Mesendoderm (in vitro differentiated cells): ENCODE measurements at regions not wholly inside any gene's neighbourhood (a gene's known extent, or its start where the extent isn't known, plus 50 kb on each side); places are given as distances from the start of the nearest gene placed in this dataset.

Experiments
- DNase-seq: peaks from one replicate; pipeline ENCODE4 v3.0.0; 2013
- H2AK5ac ChIP-seq: 2 replicates; pipeline ENCODE4 v1.6.1; 2013; ENCODE audit warnings: low read length, inconsistent platforms
- H2BK120ac ChIP-seq: 2 replicates; pipeline ENCODE4 v1.6.1; 2013; ENCODE audit warnings: low read depth, mild to moderate bottlenecking, low read length, moderate library complexity, mixed read lengths
- H2BK15ac ChIP-seq: replicated peaks from 2 replicates; pipeline ENCODE4 v1.6.1; 2013; ENCODE audit warnings: low read depth, mild to moderate bottlenecking, moderate library complexity
- H2BK5ac ChIP-seq: 2 replicates; pipeline ENCODE4 v1.6.1; 2013; ENCODE audit warnings: low read length, inconsistent platforms
- H3K18ac ChIP-seq: 2 replicates; pipeline ENCODE4 v1.6.1; 2013; ENCODE audit warnings: mild to moderate bottlenecking, low read length, mixed read lengths
- H3K23ac ChIP-seq: one replicate; pipeline ENCODE4 v1.6.1; 2013; ENCODE audit warnings: low read length
- H3K27ac ChIP-seq: 2 replicates; pipeline ENCODE4 v1.5.1; 2013; ENCODE audit warnings: low read depth, mild to moderate bottlenecking, inconsistent platforms, low read length, moderate library complexity
- H3K27me3 ChIP-seq: 2 replicates; pipeline ENCODE4 v1.6.1; 2013; ENCODE audit warnings: low read length, control low read depth, mild to moderate bottlenecking, inconsistent platforms; ENCODE audit not compliant: insufficient read depth, poor library complexity
- H3K36me3 ChIP-seq: 2 replicates; pipeline ENCODE4 v1.6.1; 2013; ENCODE audit warnings: low read length, inconsistent platforms; ENCODE audit not compliant: control insufficient read depth, insufficient read depth
- H3K4ac ChIP-seq: one replicate; pipeline ENCODE4 v1.6.1; 2013; ENCODE audit warnings: low read depth, mild to moderate bottlenecking, low read length, moderate library complexity
- H3K4me1 ChIP-seq: 2 replicates; pipeline ENCODE4 v1.6.1; 2013; ENCODE audit warnings: low read depth, low read length, inconsistent platforms; ENCODE audit not compliant: control insufficient read depth
- H3K4me2 ChIP-seq: 2 replicates; pipeline ENCODE4 v1.6.1; 2013; ENCODE audit warnings: low read length
- H3K4me3 ChIP-seq: 2 replicates; pipeline ENCODE4 v1.5.1; 2013; ENCODE audit warnings: mild to moderate bottlenecking, low read length
- H3K56ac ChIP-seq: one replicate; pipeline ENCODE4 v1.6.1; 2013; ENCODE audit warnings: low read length
- H3K79me1 ChIP-seq: 2 replicates; pipeline ENCODE4 v1.6.1; 2013; ENCODE audit warnings: low read length, inconsistent platforms
- H3K79me2 ChIP-seq: 2 replicates; pipeline ENCODE4 v1.6.1; 2013; ENCODE audit warnings: mild to moderate bottlenecking, low read length; ENCODE audit not compliant: control insufficient read depth, insufficient read depth
- H3K9ac ChIP-seq: 2 replicates; pipeline ENCODE4 v1.6.1; 2013; ENCODE audit warnings: low read length, inconsistent platforms
- H4K5ac ChIP-seq: one replicate; pipeline ENCODE4 v1.6.1; 2013; ENCODE audit warnings: low read length
- H4K8ac ChIP-seq: one replicate; pipeline ENCODE4 v1.6.1; 2013; ENCODE audit warnings: low read depth, mild to moderate bottlenecking, control low read depth, low read length, moderate library complexity
- WGBS: extraction: QIAGEN DNeasy Blood & Tissue Kit; methylation state at CpG from one replicate; pipeline ENCODE4 v1.1.7; 2013; ENCODE audit warnings: low lambda C conversion rate, missing lambda C conversion rate; ENCODE audit not compliant: insufficient coverage; ENCODE audit errors: extremely low coverage; 5-methylcytosine and 5-hydroxymethylcytosine counted together

GRCh38 chr9:13841746-13842462 is 472.0 kb downstream of the NFIB start:
- WGBS, result no CpG with 5 or more reads among the region's 7 CpGs
- H3K4me2 ChIP-seq, result no peak overlapping the region
- peak; percentile 29 for DNase-seq

GRCh38 chr9:13832446-13832845 is 481.5 kb downstream of the NFIB start:
- no peak overlapping the region for H2AK5ac ChIP-seq
- no peak overlapping the region for H3K56ac ChIP-seq
- H3K4me3 ChIP-seq, result no peak overlapping the region
- no peak overlapping the region for H3K4me2 ChIP-seq
- H3K4ac ChIP-seq, result no peak overlapping the region
- no peaks in the 10 kb centered on the region for H3K79me2 ChIP-seq
- no peaks in the 10 kb centered on the region for H3K79me1 ChIP-seq
- H2BK15ac ChIP-seq, result no peak overlapping the region
- H4K8ac ChIP-seq, result no peak overlapping the region
- no peak overlapping the region for H4K5ac ChIP-seq
- no peak overlapping the region for H3K27ac ChIP-seq
- peak overlapping the region; percentile 45 for H3K23ac ChIP-seq
- H3K27me3 ChIP-seq, result no peaks in the 10 kb centered on the region
- no peaks in the 10 kb centered on the region for H3K4me1 ChIP-seq
- H3K9ac ChIP-seq, result no peak overlapping the region
- DNase-seq, result no peak
- H2BK5ac ChIP-seq, result no peak overlapping the region
- no peak overlapping the region for H3K18ac ChIP-seq
- no peak overlapping the region for H2BK120ac ChIP-seq
- H3K36me3 ChIP-seq, result no peaks in the 10 kb centered on the region

More at GRCh38 chr9:13841746-13842462, 472.0 kb downstream of the NFIB start:
- no peaks in the 10 kb centered on the region for H3K79me2 ChIP-seq
- H3K4ac ChIP-seq, result no peak overlapping the region
- H3K4me1 ChIP-seq, result no peaks in the 10 kb centered on the region
- no peaks in the 10 kb centered on the region for H3K27me3 ChIP-seq
- no peak overlapping the region for H3K56ac ChIP-seq
- no peak overlapping the region for H3K4me3 ChIP-seq
- H2AK5ac ChIP-seq, result no peak overlapping the region
- H2BK120ac ChIP-seq, result no peak overlapping the region
- H4K8ac ChIP-seq, result no peak overlapping the region
- no peak overlapping the region for H3K9ac ChIP-seq
- H3K79me1 ChIP-seq, result no peaks in the 10 kb centered on the region
- H3K27ac ChIP-seq, result no peak overlapping the region
- no peak overlapping the region for H2BK5ac ChIP-seq
- H3K36me3 ChIP-seq, result no peaks in the 10 kb centered on the region
- H3K23ac ChIP-seq, result no peak overlapping the region
- H4K5ac ChIP-seq, result no peak overlapping the region
- H2BK15ac ChIP-seq, result no peak overlapping the region
- no peak overlapping the region for H3K18ac ChIP-seq

DNA sequence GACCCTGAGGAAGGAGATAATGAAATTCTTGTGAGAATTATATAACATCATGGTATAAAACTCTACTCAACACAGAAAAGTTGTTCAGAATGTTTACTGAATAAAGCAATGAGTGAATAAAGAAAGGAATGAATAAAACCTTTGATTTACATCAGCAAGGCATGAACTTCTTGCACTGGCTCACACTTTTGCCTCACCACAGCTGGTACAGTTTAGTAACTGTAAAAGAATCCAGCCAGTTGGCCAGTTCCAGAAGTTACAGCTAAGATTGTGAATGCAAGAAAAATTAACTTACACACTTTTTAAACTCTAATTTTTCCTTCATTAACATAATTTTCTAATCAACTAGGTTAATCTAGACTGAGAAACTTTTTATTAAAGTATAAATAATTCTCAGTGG is 490.9 kb downstream of the NFIB start:
- no peak overlapping the region for H3K56ac ChIP-seq
- H4K5ac ChIP-seq, result no peak overlapping the region
- H3K18ac ChIP-seq, result no peak overlapping the region
- H3K36me3 ChIP-seq, result no peaks in the 10 kb centered on the region
- H3K23ac ChIP-seq, result no peak overlapping the region
- H2BK15ac ChIP-seq, result no peak overlapping the region
- no peak overlapping the region for H3K4ac ChIP-seq
- H3K4me1 ChIP-seq, result no peaks in the 10 kb centered on the region
- H3K79me1 ChIP-seq, result no peaks in the 10 kb centered on the region
- no peak overlapping the region for H2AK5ac ChIP-seq
- DNase-seq, result no peak
- H2BK120ac ChIP-seq, result no peak overlapping the region
- H3K27me3 ChIP-seq, result no peaks in the 10 kb centered on the region
- no peaks in the 10 kb centered on the region for H3K79me2 ChIP-seq
- no peak overlapping the region for H3K4me3 ChIP-seq
- no peak overlapping the region for H4K8ac ChIP-seq
- no peak overlapping the region for H2BK5ac ChIP-seq
- H3K27ac ChIP-seq, result no peak overlapping the region
- H3K4me2 ChIP-seq, result no peak overlapping the region
- no peak overlapping the region for H3K9ac ChIP-seq

DNA sequence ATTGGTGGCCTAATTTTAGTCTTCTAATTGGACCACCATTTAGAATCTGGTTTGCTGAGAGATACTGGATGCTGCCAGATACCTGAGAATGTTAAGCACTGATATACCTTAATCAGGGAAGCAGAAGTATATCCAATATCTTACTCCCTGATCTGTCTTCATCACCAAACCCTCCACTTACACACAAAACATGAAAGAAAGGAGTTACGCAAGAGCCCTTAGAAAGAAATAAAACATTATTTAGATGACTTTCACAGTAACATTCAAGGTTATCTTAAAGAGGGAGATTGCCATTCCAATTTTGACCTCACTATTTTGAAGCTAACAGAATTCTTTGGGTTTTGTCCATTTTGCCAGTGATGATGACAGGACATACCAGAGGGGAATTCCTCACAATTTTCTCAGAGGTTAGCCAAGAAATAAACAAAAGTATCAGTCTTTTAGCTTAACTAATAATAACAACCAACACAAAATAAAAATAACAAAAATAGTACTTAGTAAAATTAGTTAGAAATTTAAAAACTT is 496.1 kb downstream of the NFIB start:
- Histone ChIP-seq H3K4ac (no peak overlapping the region), H3K36me3 (no peaks in the 10 kb centered on the region), H4K8ac (no peak overlapping the region), H3K9ac (no peak overlapping the region), H3K27me3 (no peaks in the 10 kb centered on the region), H3K79me1 (no peaks in the 10 kb centered on the region), H2BK120ac (no peak overlapping the region), H3K79me2 (no peaks in the 10 kb centered on the region), H2BK5ac (no peak overlapping the region), H3K56ac (no peak overlapping the region), H3K4me1 (no peaks in the 10 kb centered on the region), H2BK15ac (no peak overlapping the region), H3K4me3 (no peak overlapping the region), H4K5ac (no peak overlapping the region), H3K4me2 (no peak overlapping the region), H3K23ac (no peak overlapping the region), H3K27ac (no peak overlapping the region), H2AK5ac (no peak overlapping the region), H3K18ac (no peak overlapping the region)
- WGBS, result no CpG with 5 or more reads among the region's 1 CpG
- no peak for DNase-seq

DNA sequence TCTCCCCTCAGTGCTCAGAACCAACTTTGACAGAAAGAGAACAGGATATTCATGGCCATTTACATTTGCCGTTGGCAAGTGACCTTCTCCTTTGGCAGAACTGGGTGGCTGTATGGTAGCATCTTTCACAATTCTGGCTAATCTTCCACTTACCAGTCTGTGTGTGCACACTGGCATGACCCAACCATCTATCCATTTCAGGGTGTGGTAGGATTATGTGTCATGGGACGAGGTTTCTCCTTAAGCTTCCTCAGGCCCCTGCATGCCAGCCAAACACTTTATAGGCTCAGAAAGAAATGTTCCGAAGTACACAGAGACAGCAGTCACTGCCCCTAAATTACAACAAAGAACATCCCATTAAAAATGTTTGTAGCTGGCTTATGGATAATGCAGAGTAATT is 497.1 kb downstream of the NFIB start:
- H2AK5ac ChIP-seq, result no peak overlapping the region
- no peak overlapping the region for H3K27ac ChIP-seq
- no peak for DNase-seq
- no peaks in the 10 kb centered on the region for H3K4me1 ChIP-seq
- H3K79me2 ChIP-seq, result no peaks in the 10 kb centered on the region
- no peak overlapping the region for H3K56ac ChIP-seq
- no CpG with 5 or more reads among the region's 3 CpGs for WGBS
- H2BK15ac ChIP-seq, result no peak overlapping the region
- no peak overlapping the region for H2BK120ac ChIP-seq
- H3K4me2 ChIP-seq, result no peak overlapping the region
- no peak overlapping the region for H3K4me3 ChIP-seq
- H3K23ac ChIP-seq, result no peak overlapping the region
- H4K8ac ChIP-seq, result no peak overlapping the region
- no peaks in the 10 kb centered on the region for H3K36me3 ChIP-seq
- H3K79me1 ChIP-seq, result no peaks in the 10 kb centered on the region
- H3K27me3 ChIP-seq, result no peaks in the 10 kb centered on the region
- H4K5ac ChIP-seq, result no peak overlapping the region
- H3K4ac ChIP-seq, result no peak overlapping the region
- no peak overlapping the region for H2BK5ac ChIP-seq
- H3K18ac ChIP-seq, result no peak overlapping the region
- no peak overlapping the region for H3K9ac ChIP-seq
